Breast epithelium (tissue), 3 donors: ENCODE measurements at regions not wholly inside any gene's neighbourhood (a gene's known extent, or its start where the extent isn't known, plus 50 kb on each side); places are given as distances from the start of the nearest gene placed in this dataset.

Source experiments
- CTCF ChIP-seq, 3 donors: fragments of 450-650 bp; IDR thresholded peaks; one replicate each; pipeline ENCODE4 v1.5.1; 2016 to 2017; ENCODE audit warnings: antibody characterized with exemption in 3 of 3, mild to moderate bottlenecking in 3 of 3, moderate library complexity in 3 of 3
- POLR2A ChIP-seq: fragments of 450-650 bp; IDR thresholded peaks from one replicate; pipeline ENCODE4 v1.6.1; 2016; ENCODE audit warnings: antibody characterized with exemption, mild to moderate bottlenecking, moderate library complexity

- no peak for TF ChIP-seq CTCF (IDR thresholded peaks at IDR 0.05)
- TF ChIP-seq POLR2A, result no peak
Measured at GRCh38 chr6:104522533-104522932, 337.2 kb downstream of the HACE1 start.
